ENCODE measurements at regions not wholly inside any gene's neighbourhood (a gene's known extent, or its start where the extent isn't known, plus 50 kb on each side); places are given as distances from the start of the nearest gene placed in this dataset.
"Not testable (repeated sequence)": the region's sequence is repeated elsewhere in the genome, so short reads cannot be mapped to it uniquely, and the experiment has no call there.

GRCh38 chr5:1633605-1634336 lies 110.0 kb upstream of the LPCAT1 start:
- peak; percentile 37 to 84 (median 51) for DNase-seq

- DNase-seq = not testable (repeated sequence)
These were observed 107.2 kb upstream of the LPCAT1 start for GRCh38 chr5:1631004-1631403.

GRCh38 chr5:1626397-1626796 lies 102.6 kb upstream of the LPCAT1 start:
- DNase-seq = not testable (repeated sequence)

GRCh38 chr5:1619531-1619930 lies 95.8 kb upstream of the LPCAT1 start:
- not testable (repeated sequence) for DNase-seq

GRCh38 chr5:1618296-1618865 lies 94.6 kb upstream of the LPCAT1 start:
- DNase-seq = not testable (repeated sequence)

- DNase-seq = not testable (repeated sequence)
These were observed 93.5 kb upstream of the LPCAT1 start for GRCh38 chr5:1617236-1617755.

- DNase-seq = not testable (repeated sequence)
These were observed 89.8 kb upstream of the LPCAT1 start for GRCh38 chr5:1613515-1613914.

GRCh38 chr5:1610526-1610925 lies 86.8 kb upstream of the LPCAT1 start:
- not testable (repeated sequence) for DNase-seq

GRCh38 chr5:1609111-1609510 lies 85.4 kb upstream of the LPCAT1 start:
- DNase-seq = not testable (repeated sequence)

GRCh38 chr5:1608336-1608735 lies 84.6 kb upstream of the LPCAT1 start:
- DNase-seq = peak in 1 of 5 donors; percentile 32

GRCh38 chr5:1606951-1607350 lies 83.2 kb upstream of the LPCAT1 start:
- DNase-seq = not testable (repeated sequence)

- not testable (repeated sequence) for DNase-seq
These were observed 80.2 kb upstream of the LPCAT1 start for GRCh38 chr5:1603916-1604315.

GRCh38 chr5:1601565-1601964 lies 77.8 kb upstream of the LPCAT1 start:
- DNase-seq = peak in 1 of 5 donors; percentile 7

- not testable (repeated sequence) for DNase-seq
These were observed 75.4 kb upstream of the LPCAT1 start for GRCh38 chr5:1598950-1599737.

- not testable (repeated sequence) for DNase-seq
These were observed 73.3 kb upstream of the LPCAT1 start for GRCh38 chr5:1597093-1597473.

- not testable (repeated sequence) for DNase-seq
These were observed 72.8 kb upstream of the LPCAT1 start for GRCh38 chr5:1596462-1597092.

GRCh38 chr5:1594357-1595106 lies 70.8 kb upstream of the LPCAT1 start:
- peak; percentile 14 to 54 (median 31) for DNase-seq

- no peak for DNase-seq
These were observed 70.2 kb upstream of the LPCAT1 start for GRCh38 chr5:1593903-1594356.

- not testable (repeated sequence) for DNase-seq
These were observed 64.4 kb upstream of the LPCAT1 start for GRCh38 chr5:1588071-1588694.

GRCh38 chr5:1583081-1583875 lies 59.5 kb upstream of the LPCAT1 start:
- DNase-seq = not testable (repeated sequence)
